ENCODE measurements at regions not wholly inside any gene's neighbourhood (a gene's known extent, or its start where the extent isn't known, plus 50 kb on each side); places are given as distances from the start of the nearest gene placed in this dataset.

GRCh38 chr14:43215524-43215923 lies 1291.6 kb downstream of the FSCB start:
- 81 to 82% methylated on average over 2 of the region's 2 CpGs for WGBS, 2 donors

GRCh38 chr14:43207189-43207588 lies 1299.9 kb downstream of the FSCB start:
- Histone ChIP-seq H3K27ac (no peak overlapping the region), H3K9me3 (no peaks in the 10 kb centered on the region), H3K4me1 (no peaks in the 10 kb centered on the region), H3K4me3 (no peak overlapping the region), H3K36me3 (no peaks in the 10 kb centered on the region), H3K27me3 (no peaks in the 10 kb centered on the region)
- DNase-seq (ENCODE audit: low spot score in 2 of 2), result no peak
- no peak for TF ChIP-seq EP300 (IDR thresholded peaks at IDR 0.05)
- no peak for TF ChIP-seq CTCF (IDR thresholded peaks at IDR 0.05)
- TF ChIP-seq POLR2A (IDR thresholded peaks at IDR 0.05), result no peak
- 83 to 86% methylated on average over 2 of the region's 2 CpGs for WGBS, 2 donors

More at GRCh38 chr14:43215524-43215923, 1291.6 kb downstream of the FSCB start:
- H3K27ac ChIP-seq, result no peak overlapping the region
- no peaks in the 10 kb centered on the region for H3K4me1 ChIP-seq
- DNase-seq (ENCODE audit: low spot score in 2 of 2), result no peak
- H3K9me3 ChIP-seq, result no peaks in the 10 kb centered on the region
- TF ChIP-seq EP300 (IDR thresholded peaks at IDR 0.05) (no peak), CTCF (IDR thresholded peaks at IDR 0.05) (no peak), POLR2A (IDR thresholded peaks at IDR 0.05) (no peak)
- H3K36me3 ChIP-seq, result no peaks in the 10 kb centered on the region
- no peaks in the 10 kb centered on the region for H3K27me3 ChIP-seq
- no peak overlapping the region for H3K4me3 ChIP-seq

- H3K4me1 ChIP-seq, result no peaks in the 10 kb centered on the region
- DNase-seq (ENCODE audit: low spot score in 2 of 2), result no peak
- H3K4me3 ChIP-seq, result no peak overlapping the region
- whole genome bisulfite sequencing, 2 donors, result 64 to 71% methylated on average over 2 of the region's 2 CpGs
- no peaks in the 10 kb centered on the region for H3K9me3 ChIP-seq
- H3K27ac ChIP-seq, result no peak overlapping the region
- no peaks in the 10 kb centered on the region for H3K36me3 ChIP-seq
- no peaks in the 10 kb centered on the region for H3K27me3 ChIP-seq
- no peak for TF ChIP-seq EP300 (IDR thresholded peaks at IDR 0.05)
- TF ChIP-seq CTCF (IDR thresholded peaks at IDR 0.05), result no peak
- TF ChIP-seq POLR2A (IDR thresholded peaks at IDR 0.05), result no peak
Observed at GRCh38 chr14:43204816-43205215, 1302.3 kb downstream of the FSCB start.

GRCh38 chr14:43200519-43200918 lies 1306.6 kb downstream of the FSCB start:
- Histone ChIP-seq H3K27ac (no peak overlapping the region), H3K4me1 (no peaks in the 10 kb centered on the region), H3K27me3 (no peaks in the 10 kb centered on the region), H3K36me3 (no peaks in the 10 kb centered on the region), H3K4me3 (no peak overlapping the region), H3K9me3 (no peaks in the 10 kb centered on the region)
- TF ChIP-seq CTCF (IDR thresholded peaks at IDR 0.05) (no peak), POLR2A (IDR thresholded peaks at IDR 0.05) (no peak), EP300 (IDR thresholded peaks at IDR 0.05) (no peak)
- WGBS, 2 donors, result 55 to 69% methylated on average over 1 of the region's 1 CpG
- no peak for DNase-seq (ENCODE audit: low spot score in 2 of 2)

- Histone ChIP-seq H3K9me3 (no peaks in the 10 kb centered on the region), H3K27me3 (no peaks in the 10 kb centered on the region), H3K36me3 (no peaks in the 10 kb centered on the region), H3K27ac (no peak overlapping the region), H3K4me3 (no peak overlapping the region), H3K4me1 (no peaks in the 10 kb centered on the region)
- no peak for DNase-seq (ENCODE audit: low spot score in 2 of 2)
- 74 to 79% methylated on average over 2 of the region's 2 CpGs for WGBS, 2 donors
- TF ChIP-seq POLR2A (IDR thresholded peaks at IDR 0.05) (no peak), EP300 (IDR thresholded peaks at IDR 0.05) (no peak), CTCF (IDR thresholded peaks at IDR 0.05) (no peak)
Observed at GRCh38 chr14:43198465-43198864, 1308.6 kb downstream of the FSCB start.
